ENCODE measurements at regions not wholly inside any gene's neighbourhood (a gene's known extent, or its start where the extent isn't known, plus 50 kb on each side); places are given as distances from the start of the nearest gene placed in this dataset.

- TF ChIP-seq CTCF (IDR thresholded peaks at IDR 0.05), result no peak
- TF ChIP-seq POLR2A (IDR thresholded peaks at IDR 0.05), result no peak
Measured at GRCh38 chr1:204751883-204752687, 66.5 kb upstream of the LRRN2 start.

Measured in ovary (tissue), 3 donors.